Mucosa of rectum (tissue), 2 donors: ENCODE measurements at regions not wholly inside any gene's neighbourhood (a gene's known extent, or its start where the extent isn't known, plus 50 kb on each side); places are given as distances from the start of the nearest gene placed in this dataset.

Source experiments
- H3K27ac ChIP-seq, 2 donors: one replicate each; pipeline ENCODE4 v1.7.0; 2013; ENCODE audit warnings: inconsistent platforms in 2 of 2, low read depth in 2 of 2, low read length in 2 of 2
- H3K27me3 ChIP-seq, 2 donors: one replicate each; pipeline ENCODE4 v1.7.0; 2013; ENCODE audit warnings: low read length in 2 of 2; ENCODE audit not compliant: control insufficient read depth in 2 of 2, insufficient read depth in 2 of 2
- H3K36me3 ChIP-seq, 2 donors: one replicate each; pipeline ENCODE4 v1.7.0; 2013; ENCODE audit warnings: low read length in 2 of 2; ENCODE audit not compliant: control insufficient read depth in 2 of 2, insufficient read depth in 2 of 2
- H3K4me1 ChIP-seq, 2 donors: one replicate each; pipeline ENCODE4 v1.7.0; 2013; ENCODE audit warnings: low read length in 2 of 2, mild to moderate bottlenecking in 1 of 2; ENCODE audit not compliant: control insufficient read depth in 2 of 2, insufficient read depth in 2 of 2
- H3K4me3 ChIP-seq, 2 donors: one replicate each; pipeline ENCODE4 v1.7.0; 2013; ENCODE audit warnings: low read length in 2 of 2
- H3K9ac ChIP-seq, 2 donors: one replicate each; pipeline ENCODE4 v1.7.0; 2013; ENCODE audit warnings: low read length in 2 of 2, low read depth in 1 of 2, mild to moderate bottlenecking in 1 of 2
- H3K9me3 ChIP-seq, 2 donors: one replicate each; pipeline ENCODE4 v1.7.0; 2013; ENCODE audit warnings: low read length in 2 of 2; ENCODE audit not compliant: control insufficient read depth in 2 of 2
- donor health status: healthy.
- donor health status: Normal muscosa, but diverticular disease.

DNA sequence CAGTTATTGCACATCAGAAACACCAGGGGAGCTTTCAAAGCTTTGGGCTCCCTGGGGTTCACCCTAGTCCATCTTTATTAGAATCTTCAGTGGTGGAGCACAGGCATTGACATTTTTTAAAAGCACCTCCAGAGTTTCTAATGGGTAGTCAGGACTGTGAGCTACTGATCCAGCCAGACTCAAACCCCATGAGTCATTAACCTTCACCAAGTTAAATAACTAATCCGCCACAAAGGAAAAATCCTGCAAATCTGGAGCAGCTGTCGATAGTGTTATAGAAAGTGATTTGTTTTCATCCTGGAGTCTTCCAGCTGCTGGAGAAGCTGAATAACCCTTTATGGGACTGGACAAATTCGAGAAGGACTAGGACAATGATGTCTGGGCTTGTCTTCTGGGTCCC is 93.2 kb upstream of the PIRT start:
- Histone ChIP-seq H3K9ac (no peak overlapping the region), H3K9me3 (no peaks in the 10 kb centered on the region), H3K27ac (no peak overlapping the region), H3K27me3 (no peaks in the 10 kb centered on the region), H3K4me1 (no peaks in the 10 kb centered on the region), H3K4me3 (no peak overlapping the region), H3K36me3 (no peaks in the 10 kb centered on the region)

DNA sequence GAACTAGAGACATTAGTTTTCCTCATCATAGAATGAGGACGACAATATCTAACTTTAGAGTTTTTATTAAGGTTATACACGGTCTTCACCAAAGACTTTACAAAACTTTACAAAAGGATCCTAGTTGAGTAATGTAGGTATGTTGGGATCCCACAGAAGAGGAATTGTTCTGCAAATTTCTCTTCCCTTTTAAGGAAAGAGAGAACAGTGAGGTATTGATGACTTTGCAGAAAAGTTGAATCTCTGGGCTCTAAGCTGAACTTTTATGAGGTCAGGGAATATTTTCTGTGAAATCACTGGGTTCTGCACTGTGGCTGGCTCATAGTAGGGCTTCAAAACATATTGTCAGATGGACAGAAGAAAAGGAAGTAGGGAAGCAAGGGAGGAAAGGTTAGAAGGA is 89.8 kb upstream of the PIRT start:
- H3K9ac ChIP-seq, result no peak overlapping the region
- H3K27ac ChIP-seq, result no peak overlapping the region
- no peaks in the 10 kb centered on the region for H3K4me1 ChIP-seq
- H3K4me3 ChIP-seq, result no peak overlapping the region
- no peaks in the 10 kb centered on the region for H3K9me3 ChIP-seq
- H3K36me3 ChIP-seq, result no peaks in the 10 kb centered on the region
- no peaks in the 10 kb centered on the region for H3K27me3 ChIP-seq

- Histone ChIP-seq H3K27me3 (no peaks in the 10 kb centered on the region), H3K36me3 (no peaks in the 10 kb centered on the region), H3K4me3 (no peak overlapping the region), H3K9me3 (no peaks in the 10 kb centered on the region), H3K27ac (no peak overlapping the region), H3K4me1 (no peaks in the 10 kb centered on the region), H3K9ac (no peak overlapping the region)
Observed at GRCh38 chr17:10920558-10921108, 82.7 kb upstream of the PIRT start.

DNA sequence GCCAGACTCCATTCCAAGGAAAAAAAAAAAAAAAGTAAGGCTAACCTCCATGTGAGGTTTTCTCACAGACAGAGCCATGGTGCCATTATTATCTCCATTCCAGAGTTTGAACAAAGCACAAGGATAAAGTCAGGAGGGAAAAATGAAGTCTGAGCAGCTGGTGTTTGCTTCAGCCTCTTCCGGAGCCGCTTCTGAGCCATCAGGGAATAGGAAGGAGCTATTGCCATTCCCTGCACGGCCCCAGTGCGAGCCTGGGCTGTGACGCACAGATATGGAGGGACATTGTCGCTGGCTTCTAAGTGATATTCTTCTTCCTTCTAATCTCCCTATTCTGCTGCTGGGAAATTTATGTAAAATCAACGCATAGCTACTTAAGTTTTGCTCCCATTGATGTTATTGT is 69.5 kb upstream of the PIRT start:
- Histone ChIP-seq H3K4me1 (no peaks in the 10 kb centered on the region), H3K4me3 (no peak overlapping the region), H3K36me3 (no peaks in the 10 kb centered on the region), H3K9me3 (no peaks in the 10 kb centered on the region), H3K9ac (no peak overlapping the region), H3K27me3 (no peaks in the 10 kb centered on the region), H3K27ac (no peak overlapping the region)

GRCh38 chr17:10899281-10899680 is 61.4 kb upstream of the PIRT start:
- no peak overlapping the region for H3K27ac ChIP-seq
- H3K9ac ChIP-seq, result no peak overlapping the region
- H3K9me3 ChIP-seq, result no peaks in the 10 kb centered on the region
- no peaks in the 10 kb centered on the region for H3K36me3 ChIP-seq
- no peaks in the 10 kb centered on the region for H3K27me3 ChIP-seq
- H3K4me1 ChIP-seq, result no peaks in the 10 kb centered on the region
- H3K4me3 ChIP-seq, result no peak overlapping the region

DNA sequence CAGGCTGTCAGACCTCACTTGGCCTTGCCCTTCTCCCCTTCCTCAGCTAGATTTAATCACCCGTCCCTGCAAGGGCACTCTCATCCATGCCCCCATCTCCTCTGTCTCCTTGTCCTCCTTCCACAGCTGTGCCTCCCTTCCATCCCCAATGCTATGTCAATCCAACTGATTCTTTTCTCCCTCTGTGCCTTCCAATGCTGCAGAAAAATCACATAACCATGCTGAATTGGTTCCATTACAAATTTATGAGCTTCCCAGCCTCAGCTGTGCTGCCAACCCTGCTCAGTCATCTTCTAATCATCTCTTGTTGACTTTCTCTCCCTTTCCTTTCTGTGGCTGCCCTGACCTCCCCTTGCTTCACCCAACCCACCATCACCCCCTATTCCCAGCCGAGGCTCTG is 56.3 kb upstream of the PIRT start:
- H3K27ac ChIP-seq, result no peak overlapping the region
- no peak overlapping the region for H3K9ac ChIP-seq
- no peaks in the 10 kb centered on the region for H3K9me3 ChIP-seq
- H3K27me3 ChIP-seq, result no peaks in the 10 kb centered on the region
- no peak overlapping the region for H3K4me3 ChIP-seq
- no peaks in the 10 kb centered on the region for H3K36me3 ChIP-seq
- H3K4me1 ChIP-seq, result no peaks in the 10 kb centered on the region

- Histone ChIP-seq H3K9ac (no peak overlapping the region), H3K27me3 (no peaks in the 10 kb centered on the region), H3K27ac (no peak overlapping the region), H3K36me3 (no peaks in the 10 kb centered on the region), H3K9me3 (no peaks in the 10 kb centered on the region), H3K4me3 (no peak overlapping the region), H3K4me1 (no peaks in the 10 kb centered on the region)
Observed at GRCh38 chr17:10888858-10889257, 51.0 kb upstream of the PIRT start.
